ENCODE measurements at regions not wholly inside any gene's neighbourhood (a gene's known extent, or its start where the extent isn't known, plus 50 kb on each side); places are given as distances from the start of the nearest gene placed in this dataset.
"Not testable (repeated sequence)": the region's sequence is repeated elsewhere in the genome, so short reads cannot be mapped to it uniquely, and the experiment has no call there.

DNA sequence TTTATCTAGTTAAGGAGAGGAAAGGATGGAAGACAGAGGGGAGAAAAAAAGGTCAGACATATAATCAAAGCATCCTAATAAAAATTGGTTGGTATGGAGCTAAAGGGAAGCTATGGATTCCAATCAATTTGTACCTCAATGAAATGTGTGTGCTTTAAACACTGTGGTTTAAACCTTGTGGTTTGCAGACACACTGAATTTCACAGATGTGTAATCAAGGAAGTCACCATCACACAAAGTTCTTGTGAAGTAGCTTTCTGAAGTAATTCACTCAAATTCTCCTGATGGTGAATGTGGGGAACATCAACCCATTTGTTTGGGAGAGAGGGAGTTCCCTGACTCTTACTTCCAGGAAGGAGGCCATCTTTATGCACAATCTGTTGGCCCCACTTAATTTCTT, 243.3 kb upstream of the KRR1 start:
- DNase-seq (ENCODE audit: extremely low read depth in 1 of 11, low read depth in 9 of 11, low spot score in 4 of 11) = no peak

DNA sequence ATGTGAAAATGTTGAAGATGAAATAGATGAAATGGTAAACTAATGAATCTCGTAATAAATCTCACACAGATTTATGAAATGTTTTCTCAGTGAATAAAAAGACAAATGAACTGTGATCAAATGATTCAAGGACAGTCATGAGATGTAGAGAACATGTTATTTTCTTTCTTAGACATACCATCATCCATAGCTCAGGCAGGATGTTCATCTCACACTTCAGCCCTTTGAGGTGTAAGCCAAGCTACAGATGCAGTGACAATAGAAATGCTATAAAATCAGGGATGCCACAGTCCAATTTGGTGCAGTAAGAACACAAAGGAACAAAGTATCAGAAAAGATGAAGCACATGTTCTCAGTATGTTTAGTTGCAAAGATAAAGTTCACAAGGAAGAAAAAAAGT, 242.7 kb upstream of the KRR1 start:
- no peak for DNase-seq (ENCODE audit: extremely low read depth in 1 of 11, low read depth in 9 of 11, low spot score in 4 of 11)

DNA sequence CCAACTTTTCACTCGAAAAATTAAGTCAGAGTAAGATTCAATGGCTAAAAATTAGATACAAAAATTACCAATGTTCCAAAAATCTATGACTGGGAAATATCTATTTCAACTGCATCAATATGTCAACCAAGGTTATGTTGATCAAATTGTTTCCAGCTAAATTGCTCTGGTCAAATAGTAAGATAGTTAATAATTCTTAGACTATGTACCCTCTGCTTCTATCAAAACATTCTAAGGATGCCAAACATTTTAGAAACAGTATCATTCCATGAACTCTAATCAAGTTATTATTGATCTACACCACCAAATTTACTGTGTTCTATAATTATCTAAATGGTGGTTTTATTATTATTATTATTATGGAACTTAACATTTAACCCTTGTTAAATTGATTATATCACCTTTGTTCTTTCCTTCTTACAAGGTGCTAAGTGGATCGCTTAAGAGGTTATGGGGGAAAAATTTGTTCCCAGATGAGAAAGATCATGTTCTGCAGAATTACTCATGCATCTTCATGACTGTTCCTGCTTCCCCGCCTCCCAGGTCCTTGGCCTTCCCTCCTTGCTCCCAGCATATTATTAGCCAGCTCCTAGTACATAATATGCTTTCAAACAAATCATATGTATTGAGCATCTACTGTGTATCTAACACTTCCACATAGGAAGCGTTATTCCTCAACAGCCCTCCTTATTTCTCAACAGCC, 240.5 kb upstream of the KRR1 start:
- DNase-seq (ENCODE audit: extremely low read depth in 1 of 11, low read depth in 9 of 11, low spot score in 4 of 11) = no peak

DNA sequence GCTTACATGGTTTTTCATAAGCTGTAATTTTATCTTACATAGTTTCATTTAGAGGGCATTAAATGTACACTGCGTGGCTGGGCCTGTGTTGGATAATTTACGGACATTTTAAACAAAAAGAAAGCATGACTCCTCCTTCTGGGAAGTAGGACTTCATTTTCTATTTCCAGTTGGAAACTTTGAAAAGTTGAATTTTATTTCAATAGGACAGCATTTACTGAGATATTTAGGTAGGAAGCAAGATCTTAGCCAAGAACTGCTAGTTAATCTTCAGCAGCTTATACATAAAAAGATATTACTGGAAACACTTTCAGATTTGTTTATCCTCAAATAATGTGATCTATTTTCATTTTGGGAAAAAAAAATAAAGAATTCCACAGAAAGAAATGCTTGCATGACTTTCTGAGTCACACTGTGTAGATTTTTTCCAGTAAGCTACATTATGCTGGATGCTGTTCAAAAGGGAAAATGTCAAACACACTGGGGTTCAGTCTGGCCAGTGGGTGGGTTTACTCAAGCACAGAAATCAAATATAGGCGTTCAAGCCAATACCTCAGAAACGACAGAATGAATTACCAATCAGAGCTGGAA, 239.4 kb upstream of the KRR1 start:
- DNase-seq (ENCODE audit: extremely low read depth in 1 of 11, low read depth in 9 of 11, low spot score in 4 of 11) = no peak

DNA sequence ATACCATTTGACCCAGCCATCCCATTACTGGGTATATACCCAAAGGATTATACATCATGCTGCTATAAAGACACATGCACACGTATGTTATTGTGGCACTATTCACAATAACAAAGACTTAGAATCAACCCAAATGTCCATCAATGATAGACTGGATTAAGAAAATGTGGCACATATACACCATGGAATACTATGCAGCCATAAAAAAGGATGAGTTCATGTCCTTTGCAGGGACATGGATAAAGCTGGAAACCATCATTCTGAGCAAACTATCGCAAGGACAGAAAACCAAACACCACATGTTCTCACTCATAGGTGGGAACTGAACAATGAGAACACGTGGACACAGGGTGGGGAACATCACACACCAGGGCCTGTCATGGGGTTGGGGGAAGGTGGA, 237.6 kb upstream of the KRR1 start:
- not testable (repeated sequence) for DNase-seq (ENCODE audit: extremely low read depth in 1 of 11, low read depth in 9 of 11, low spot score in 4 of 11)

DNA sequence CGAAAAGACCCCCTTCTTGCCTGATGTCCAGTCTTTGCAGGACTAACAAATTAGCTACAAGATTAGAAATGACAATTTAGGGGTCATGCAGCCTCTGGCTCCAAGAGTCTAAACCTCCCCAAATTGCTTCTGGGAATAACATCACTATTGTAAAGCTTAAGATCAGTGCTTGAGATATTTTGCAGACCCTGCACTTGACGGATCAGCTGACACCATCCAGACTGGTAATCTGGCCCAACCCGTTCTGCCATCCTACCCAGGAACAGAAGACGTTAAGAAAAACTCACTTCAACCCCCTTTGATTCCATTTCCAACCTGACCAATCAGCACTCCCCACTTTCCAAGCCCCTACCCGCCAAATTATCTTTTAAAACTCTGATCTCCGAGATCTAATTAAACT, 236.7 kb upstream of the KRR1 start:
- DNase-seq (ENCODE audit: extremely low read depth in 1 of 11, low read depth in 9 of 11, low spot score in 4 of 11) = no peak

DNA sequence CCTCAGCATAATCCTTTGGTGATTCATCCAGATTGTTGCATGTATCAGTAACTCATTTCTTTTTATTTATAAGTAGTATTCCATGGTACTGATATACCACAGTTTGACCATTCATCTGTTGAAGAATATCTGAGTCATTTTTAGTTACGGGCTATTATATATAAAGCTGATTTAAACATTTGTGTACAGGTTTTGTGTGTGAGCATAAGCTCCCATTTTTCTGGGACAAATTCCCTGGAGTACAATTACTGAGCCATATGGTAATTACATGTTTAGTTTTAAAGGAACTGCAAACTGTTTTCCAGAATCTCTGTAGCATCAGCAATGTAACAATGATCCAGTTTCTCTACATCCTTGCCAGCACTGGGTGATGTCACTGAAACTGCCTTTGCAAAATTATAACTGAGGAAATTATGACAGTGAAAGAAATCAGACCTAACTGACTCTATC, 236.2 kb upstream of the KRR1 start:
- no peak for DNase-seq (ENCODE audit: extremely low read depth in 1 of 11, low read depth in 9 of 11, low spot score in 4 of 11)

DNA sequence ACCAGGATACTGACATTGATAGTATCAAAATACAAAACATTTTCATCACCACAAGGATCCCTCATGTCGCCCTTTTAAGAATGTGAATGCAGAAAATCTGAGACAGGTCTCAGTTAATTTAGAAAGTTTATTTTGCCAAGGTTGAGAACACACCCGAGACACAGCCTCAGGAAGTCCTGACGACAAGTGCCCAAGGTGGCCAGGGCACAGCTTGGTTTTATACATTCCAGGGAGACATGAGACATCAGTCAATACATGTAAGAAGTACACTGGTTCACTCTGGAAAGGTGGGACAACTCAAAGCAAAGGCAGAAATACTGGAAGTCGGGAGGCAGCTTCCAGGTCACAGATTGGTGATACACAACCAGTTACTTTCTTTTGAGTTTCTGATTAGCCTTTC, 235.2 kb upstream of the KRR1 start:
- no peak for DNase-seq (ENCODE audit: extremely low read depth in 1 of 11, low read depth in 9 of 11, low spot score in 4 of 11)

DNA sequence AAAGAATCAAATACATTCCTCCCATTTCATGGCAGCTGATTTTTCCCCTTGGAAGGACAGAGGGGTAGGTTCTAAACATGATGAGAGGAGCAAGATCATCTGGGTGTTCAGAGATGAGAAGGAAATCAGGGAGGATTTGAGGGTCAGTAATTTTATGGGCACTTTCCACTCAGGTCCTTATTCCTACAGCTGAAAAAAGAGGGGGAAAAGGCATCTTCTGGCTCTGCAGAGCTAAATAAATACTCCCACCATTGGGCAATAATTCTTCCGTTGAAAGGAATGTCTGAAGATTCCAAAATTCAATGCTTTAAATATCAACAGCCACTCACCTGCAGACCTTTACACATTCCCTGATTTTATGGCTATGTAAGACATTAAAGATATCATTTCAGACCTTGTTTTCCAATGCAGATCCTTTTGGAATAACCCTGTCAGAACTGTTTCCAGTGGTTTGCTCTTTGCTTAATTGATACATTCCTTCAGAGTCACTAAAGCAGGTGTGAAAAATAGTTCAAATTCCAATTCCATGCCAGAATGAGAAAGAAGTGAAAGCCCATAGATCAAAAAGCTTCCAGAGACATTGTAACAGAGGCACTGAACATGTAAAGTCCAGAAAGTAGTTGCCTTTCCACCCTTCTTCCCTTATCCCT, 233.3 kb upstream of the KRR1 start:
- no peak for DNase-seq (ENCODE audit: extremely low read depth in 1 of 11, low read depth in 9 of 11, low spot score in 4 of 11)

DNA sequence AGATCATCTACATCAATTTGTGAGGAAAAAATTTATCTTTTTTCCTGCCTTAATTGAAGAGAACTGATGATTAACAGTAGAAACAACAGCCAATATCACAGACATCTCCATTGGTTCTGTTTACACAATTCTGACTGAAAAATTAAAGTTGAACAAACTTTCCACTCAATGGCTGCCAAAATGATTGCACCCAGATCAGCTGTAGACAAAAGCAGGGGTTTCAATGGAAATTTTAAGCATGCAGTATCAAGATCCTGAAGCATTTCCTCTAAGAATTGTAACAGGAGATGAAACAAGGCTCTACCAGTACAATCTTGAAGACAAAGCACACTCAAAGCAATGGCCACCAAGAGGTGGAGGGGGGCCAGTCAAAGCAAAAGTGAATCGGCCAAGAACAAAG, 231.6 kb upstream of the KRR1 start:
- no peak for DNase-seq (ENCODE audit: extremely low read depth in 1 of 11, low read depth in 9 of 11, low spot score in 4 of 11)

DNA sequence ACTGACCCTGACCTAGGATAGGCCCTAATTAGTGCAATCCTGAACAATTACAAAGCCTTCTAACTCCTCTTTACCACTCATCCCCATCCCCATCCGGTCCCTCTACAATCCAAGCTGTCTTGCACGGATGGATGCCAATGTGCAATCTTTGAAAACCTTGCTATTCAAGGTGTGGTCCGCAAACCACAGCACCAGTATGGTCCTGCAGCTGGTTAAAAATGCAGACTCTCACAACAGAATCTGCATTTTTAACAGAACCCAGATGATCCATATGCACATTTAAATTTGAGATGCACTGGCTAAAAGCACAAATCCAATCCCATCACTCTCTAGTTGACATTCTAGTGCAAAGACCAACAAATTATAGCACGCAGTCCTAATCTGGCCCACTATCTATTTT, 230.6 kb upstream of the KRR1 start:
- DNase-seq (ENCODE audit: extremely low read depth in 1 of 11, low read depth in 9 of 11, low spot score in 4 of 11) = no peak

DNA sequence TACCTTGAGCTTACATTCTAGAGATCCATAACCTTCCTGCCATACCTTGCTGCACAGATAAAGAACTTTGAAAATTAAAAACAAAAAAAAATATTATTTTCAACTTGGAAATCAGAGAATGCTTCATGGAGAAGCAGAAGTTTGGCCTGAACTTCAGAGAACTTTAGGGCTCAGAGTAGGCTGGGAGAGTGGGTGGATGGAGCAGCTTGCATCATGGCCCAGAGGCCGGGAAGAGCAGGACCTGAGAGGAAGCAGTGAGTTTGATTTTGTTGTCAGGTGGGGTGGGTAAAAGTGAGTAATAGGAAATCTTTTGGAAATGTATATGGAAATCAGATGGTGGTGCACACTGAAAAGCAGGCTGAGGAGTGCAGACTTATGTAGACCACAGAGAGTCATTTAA, 228.5 kb upstream of the KRR1 start:
- DNase-seq (ENCODE audit: extremely low read depth in 1 of 11, low read depth in 9 of 11, low spot score in 4 of 11) = no peak

DNA sequence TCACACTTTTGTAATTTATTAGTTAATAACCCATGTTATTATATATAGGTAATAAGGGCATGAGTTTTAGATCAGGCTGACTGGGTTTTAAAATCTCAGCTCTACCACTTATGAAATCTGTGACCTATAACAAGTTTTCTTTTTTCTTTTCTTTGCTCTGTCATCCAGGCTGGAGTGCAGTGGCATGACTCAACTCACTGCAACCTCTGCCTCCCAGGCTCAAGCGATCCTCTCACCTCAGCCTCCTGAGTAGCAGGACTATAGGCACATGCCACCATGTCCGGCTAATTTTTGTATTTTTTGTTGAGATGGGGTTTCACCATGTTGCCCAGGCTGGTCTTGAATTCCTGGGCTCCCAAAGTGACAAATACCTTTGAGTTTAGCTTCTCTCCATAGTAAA, 227.7 kb upstream of the KRR1 start:
- not testable (repeated sequence) for DNase-seq (ENCODE audit: extremely low read depth in 1 of 11, low read depth in 9 of 11, low spot score in 4 of 11)

DNA sequence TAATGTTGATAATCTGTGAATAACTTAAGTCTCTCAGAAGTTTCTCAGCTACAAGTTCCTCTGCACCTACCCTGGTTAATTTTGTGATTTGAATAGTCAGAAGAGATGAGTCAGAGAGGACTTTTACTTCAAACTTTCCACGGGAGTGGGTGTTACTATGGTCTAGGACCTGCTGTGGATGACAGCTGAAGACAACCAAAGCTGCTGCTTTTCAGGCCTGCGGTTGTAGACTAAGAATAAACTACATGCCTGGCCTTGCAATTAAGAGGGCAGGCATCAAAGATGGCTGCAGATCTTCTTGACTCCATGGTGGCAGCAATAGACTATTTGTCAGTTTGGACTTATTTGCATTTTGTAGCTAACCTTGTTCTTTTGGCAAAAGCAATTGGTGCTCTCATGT, 227.1 kb upstream of the KRR1 start:
- DNase-seq (ENCODE audit: extremely low read depth in 1 of 11, low read depth in 9 of 11, low spot score in 4 of 11) = no peak

DNA sequence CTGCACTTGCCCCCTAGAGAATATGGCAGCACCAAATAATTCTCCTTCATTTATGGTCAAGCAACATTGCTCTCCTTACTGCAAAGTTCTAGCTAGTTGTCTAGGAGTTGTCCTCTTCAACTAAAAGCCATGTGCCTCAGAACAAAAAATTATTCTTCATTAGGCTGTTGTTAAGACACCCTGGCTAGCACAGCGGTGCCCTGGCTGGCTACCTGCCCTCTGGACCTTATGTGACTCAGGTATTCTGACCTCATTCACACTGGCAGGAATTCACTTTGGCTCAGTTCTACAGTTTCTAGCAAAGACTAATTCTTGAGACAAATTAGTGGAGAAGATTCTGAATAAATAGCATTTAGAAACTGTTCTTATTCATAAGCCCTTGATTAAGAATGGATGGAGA, 224.4 kb upstream of the KRR1 start:
- no peak for DNase-seq (ENCODE audit: extremely low read depth in 1 of 11, low read depth in 9 of 11, low spot score in 4 of 11)

DNA sequence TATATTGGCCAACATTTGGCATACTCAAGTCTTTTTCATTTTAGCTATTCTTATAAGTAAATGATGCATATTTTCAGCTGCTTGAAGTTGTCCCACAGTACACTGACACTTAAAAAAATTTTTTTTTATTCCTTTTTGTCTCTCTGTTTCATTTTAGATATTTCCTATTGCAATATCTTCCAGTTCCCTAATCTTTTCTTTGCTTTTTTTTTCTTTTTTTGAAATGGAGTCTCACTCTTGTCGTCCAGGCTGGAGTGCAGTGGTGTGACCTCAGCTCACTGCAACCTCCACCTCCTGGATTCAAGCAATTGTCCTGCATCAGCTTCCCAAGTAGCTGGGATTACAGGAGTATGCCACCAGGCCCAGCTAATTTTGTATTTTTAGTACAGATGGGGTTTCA, 217.4 kb upstream of the KRR1 start:
- DNase-seq (ENCODE audit: extremely low read depth in 1 of 11, low read depth in 9 of 11, low spot score in 4 of 11) = no peak

DNA sequence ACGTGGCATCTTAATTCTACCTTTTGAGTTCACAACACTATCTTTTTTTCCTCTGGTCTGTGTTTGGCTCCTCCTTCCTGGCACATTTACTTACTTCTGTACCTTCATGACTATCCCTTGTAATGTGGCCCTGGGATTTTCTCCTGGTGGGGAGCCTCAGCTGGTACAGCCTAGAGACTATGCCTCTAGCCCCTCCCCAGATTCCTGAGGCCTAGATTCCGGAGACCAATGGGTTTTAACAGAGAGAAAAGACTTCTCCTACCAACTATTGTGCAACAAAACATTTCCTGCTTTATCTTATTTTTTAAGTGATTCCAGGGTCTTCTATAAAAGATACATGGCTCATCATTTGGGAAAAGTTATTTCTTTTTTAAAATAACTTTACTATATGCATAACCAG, 216.2 kb upstream of the KRR1 start:
- no peak for DNase-seq (ENCODE audit: extremely low read depth in 1 of 11, low read depth in 9 of 11, low spot score in 4 of 11)

DNA sequence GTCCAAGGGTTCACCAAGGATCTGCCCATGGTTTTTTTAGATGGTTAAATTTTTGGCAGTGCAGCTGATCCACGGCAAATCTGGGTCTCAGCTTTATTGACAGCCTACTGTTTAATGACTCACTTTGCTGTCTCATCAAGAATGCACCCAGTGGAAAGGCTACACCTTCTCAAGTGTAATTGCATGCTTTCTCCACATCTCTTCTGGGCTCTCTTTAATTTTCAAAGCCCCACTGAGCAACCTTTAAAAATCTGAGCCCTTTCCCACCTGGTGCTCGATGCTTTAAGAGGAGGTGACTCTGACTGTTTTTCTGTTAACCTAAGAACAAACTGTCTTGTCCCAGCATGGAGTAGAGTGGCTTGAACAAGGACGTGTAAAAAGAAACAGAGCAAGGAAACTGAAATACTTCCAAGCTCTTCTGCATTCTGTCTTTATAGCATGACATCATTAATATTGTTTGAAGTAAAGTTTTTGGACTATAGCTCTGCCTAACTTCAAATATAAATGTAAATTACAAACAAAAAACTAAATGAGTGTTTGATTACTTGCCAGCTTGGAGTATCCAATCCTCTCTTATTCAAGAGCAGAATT, 214.2 kb upstream of the KRR1 start:
- no peak for DNase-seq (ENCODE audit: extremely low read depth in 1 of 11, low read depth in 9 of 11, low spot score in 4 of 11)

DNA sequence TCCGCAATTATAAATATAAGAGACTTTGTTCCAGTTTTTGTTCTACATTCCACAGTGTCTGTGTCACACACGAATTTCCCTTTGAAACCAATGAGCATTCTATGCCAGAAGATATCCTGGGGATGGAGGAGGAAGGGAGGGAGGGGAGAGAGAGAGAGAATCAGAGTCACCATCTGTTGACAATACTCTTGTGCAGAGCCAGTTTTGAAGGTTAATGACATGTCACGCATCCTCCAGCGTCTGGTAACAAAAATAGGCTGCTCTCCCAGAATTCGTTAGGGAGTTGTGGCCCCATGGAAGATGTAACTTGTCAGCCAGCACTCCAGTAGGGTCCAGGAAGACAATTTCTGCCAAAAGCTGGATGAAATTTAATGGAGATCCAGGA, 213.5 kb upstream of the KRR1 start:
- peak in 6 of 11 donors; percentile 64 to 81 (median 74) for DNase-seq (ENCODE audit: extremely low read depth in 1 of 11, low read depth in 9 of 11, low spot score in 4 of 11)

DNA sequence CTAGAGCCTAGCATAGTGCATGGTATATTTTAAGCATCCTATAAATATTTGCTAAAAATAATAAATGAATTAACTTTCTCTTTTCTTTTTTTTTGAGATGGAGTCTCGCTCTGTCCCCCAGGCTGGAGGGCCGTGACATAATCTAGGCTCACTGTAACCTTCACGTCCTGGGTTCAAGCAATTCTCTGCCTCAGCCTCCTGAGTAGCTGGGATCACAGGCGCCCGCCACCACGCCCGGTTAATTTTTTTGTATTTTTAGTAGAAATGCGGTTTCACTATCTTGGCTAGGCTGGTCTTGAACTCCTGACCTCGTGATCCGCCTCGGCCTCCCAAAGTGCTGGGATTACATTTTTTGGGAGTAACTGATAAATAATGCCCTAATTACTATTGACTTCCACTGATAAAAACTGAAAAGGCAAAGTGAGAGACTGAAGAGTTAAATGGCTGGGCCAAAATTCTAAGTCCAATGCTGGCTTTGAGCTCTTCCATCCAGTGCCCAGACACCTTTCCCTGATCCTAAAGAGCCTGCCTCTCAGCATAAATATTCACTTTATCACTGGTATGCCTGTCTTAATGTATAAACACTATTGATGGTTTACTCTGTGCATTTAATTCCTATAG, 213.0 kb upstream of the KRR1 start:
- no peak for DNase-seq (ENCODE audit: extremely low read depth in 1 of 11, low read depth in 9 of 11, low spot score in 4 of 11)
